HG03575 (cell line): ENCODE measurements at regions not wholly inside any gene's neighbourhood (a gene's known extent, or its start where the extent isn't known, plus 50 kb on each side); places are given as distances from the start of the nearest gene placed in this dataset.

Experiments used
- ATAC-seq: cut with Tn5 transposase; IDR thresholded peaks from one replicate; pipeline ENCODE4 v1.9.1; 2021; ENCODE audit not compliant: unreplicated experiment, insufficient number of reproducible peaks, low FRiP score; ENCODE audit errors: extremely low read depth

- ATAC-seq: no peak
Observed at GRCh38 chr12:24185782-24186181, 236.3 kb upstream of the SOX5 start.

- ATAC-seq: peak; percentile 64
Observed at GRCh38 chr12:24177889-24178288, 228.4 kb upstream of the SOX5 start.

GRCh38 chr12:24175929-24176328 is 226.5 kb upstream of the SOX5 start:
- no peak for ATAC-seq

- no peak for ATAC-seq
Observed at GRCh38 chr12:24175284-24175683, 225.8 kb upstream of the SOX5 start.

GRCh38 chr12:24173067-24173466 is 223.6 kb upstream of the SOX5 start:
- no peak for ATAC-seq

GRCh38 chr12:24172773-24173066 is 223.2 kb upstream of the SOX5 start:
- no peak for ATAC-seq

- peak; percentile 64 for ATAC-seq
Observed at GRCh38 chr12:24172031-24172772, 222.7 kb upstream of the SOX5 start.

- ATAC-seq: no peak
Observed at GRCh38 chr12:24155042-24155441, 205.6 kb upstream of the SOX5 start.

GRCh38 chr12:24153079-24153478 is 203.6 kb upstream of the SOX5 start:
- ATAC-seq: no peak

- ATAC-seq: no peak
Observed at GRCh38 chr12:24152270-24152669, 202.8 kb upstream of the SOX5 start.

- no peak for ATAC-seq
Observed at GRCh38 chr12:24143928-24144327, 194.5 kb upstream of the SOX5 start.

- no peak for ATAC-seq
Observed at GRCh38 chr12:24139035-24139434, 189.6 kb upstream of the SOX5 start.

- ATAC-seq: no peak
Observed at GRCh38 chr12:24138041-24138440, 188.6 kb upstream of the SOX5 start.

GRCh38 chr12:24135158-24135850 is 185.8 kb upstream of the SOX5 start:
- ATAC-seq: no peak

GRCh38 chr12:24134092-24134491 is 184.6 kb upstream of the SOX5 start:
- ATAC-seq: no peak

- no peak for ATAC-seq
Observed at GRCh38 chr12:24133384-24133783, 183.9 kb upstream of the SOX5 start.

- ATAC-seq: peak; percentile 49
Observed at GRCh38 chr12:24127919-24128721, 178.7 kb upstream of the SOX5 start.

GRCh38 chr12:24125280-24125679 is 175.8 kb upstream of the SOX5 start:
- ATAC-seq: no peak

GRCh38 chr12:24121911-24122310 is 172.4 kb upstream of the SOX5 start:
- no peak for ATAC-seq

GRCh38 chr12:24118668-24119067 is 169.2 kb upstream of the SOX5 start:
- ATAC-seq: no peak
